ENCODE measurements at regions not wholly inside any gene's neighbourhood (a gene's known extent, or its start where the extent isn't known, plus 50 kb on each side); places are given as distances from the start of the nearest gene placed in this dataset.
A peak's percentile ranks its signal among the peaks of the same experiment; 100 is the strongest.

GRCh38 chr13:21846605-21847004 lies 175.7 kb downstream of the FGF9 start:
- no peak for TF ChIP-seq CTCF (IDR thresholded peaks at IDR 0.05)
- H3K4me1 ChIP-seq = no peaks in the 10 kb centered on the region
- H3K27me3 ChIP-seq = peaks cover 0 to 9% (median 0%) of the 10 kb centered on the region in 4 donors
- H3K4me3 ChIP-seq = no peak overlapping the region
- ATAC-seq = no peak
- intact Hi-C loops (cut with DNase I) = no loop called here
- DNase-seq = no peak
- H3K36me3 ChIP-seq = no peaks in the 10 kb centered on the region
- no peak overlapping the region for H3K27ac ChIP-seq
- no peak for FAIRE-seq
- 62 to 71% methylated on average over 4 of the region's 4 CpGs for WGBS, 2 donors
- no peaks in the 10 kb centered on the region for H3K9me3 ChIP-seq

GRCh38 chr13:21849323-21849722 lies 178.4 kb downstream of the FGF9 start:
- Histone ChIP-seq H3K4me3 (no peak overlapping the region), H3K9me3 (no peaks in the 10 kb centered on the region), H3K27ac (no peak overlapping the region), H3K27me3 (peaks cover 0 to 9% (median 0%) of the 10 kb centered on the region in 4 donors), H3K4me1 (no peaks in the 10 kb centered on the region), H3K36me3 (no peaks in the 10 kb centered on the region)
- peak in 1 of 6 donors; percentile 15 for DNase-seq
- FAIRE-seq = no peak
- TF ChIP-seq CTCF (IDR thresholded peaks at IDR 0.05) = peak; percentile 20 to 49 (median 38)
- intact Hi-C loops (cut with DNase I) = no loop called here
- peak; percentile 56 to 91 (median 81) for ATAC-seq
- 25 to 29% methylated on average over 2 of the region's 2 CpGs for WGBS, 2 donors

GRCh38 chr13:21850013-21851006 lies 179.4 kb downstream of the FGF9 start:
- DNase-seq (no peak), FAIRE-seq (no peak), ATAC-seq (peak in 1 of 4 donors; percentile 55)
- H3K27ac ChIP-seq = no peak overlapping the region
- H3K9me3 ChIP-seq = no peaks in the 10 kb centered on the region
- no peak for TF ChIP-seq CTCF (IDR thresholded peaks at IDR 0.05)
- no peak overlapping the region for H3K4me3 ChIP-seq
- no peaks in the 10 kb centered on the region for H3K4me1 ChIP-seq
- intact Hi-C loops (cut with DNase I) = no loop called here
- peaks cover 0 to 9% (median 0%) of the 10 kb centered on the region in 4 donors for H3K27me3 ChIP-seq
- no peaks in the 10 kb centered on the region for H3K36me3 ChIP-seq
- 29 to 39% methylated on average over 11 of the region's 11 CpGs for WGBS, 2 donors

GRCh38 chr13:21852043-21852442 lies 181.2 kb downstream of the FGF9 start:
- no peaks in the 10 kb centered on the region for H3K36me3 ChIP-seq
- no peaks in the 10 kb centered on the region for H3K4me1 ChIP-seq
- H3K4me3 ChIP-seq = no peak overlapping the region
- intact Hi-C loops (cut with DNase I) = no loop called here
- FAIRE-seq (no peak), ATAC-seq (no peak), DNase-seq (no peak)
- 83 to 90% methylated on average over 1 of the region's 1 CpG for WGBS, 2 donors
- H3K27me3 ChIP-seq = no peaks in the 10 kb centered on the region
- no peak overlapping the region for H3K27ac ChIP-seq
- no peaks in the 10 kb centered on the region for H3K9me3 ChIP-seq
- no peak for TF ChIP-seq CTCF (IDR thresholded peaks at IDR 0.05)

- no peak overlapping the region for H3K27ac ChIP-seq
- H3K9me3 ChIP-seq = no peaks in the 10 kb centered on the region
- TF ChIP-seq CTCF (IDR thresholded peaks at IDR 0.05) = no peak
- no peak for FAIRE-seq
- H3K4me3 ChIP-seq = no peak overlapping the region
- 92 to 93% methylated on average over 1 of the region's 1 CpG for WGBS, 2 donors
- no peaks in the 10 kb centered on the region for H3K27me3 ChIP-seq
- ATAC-seq = no peak
- H3K36me3 ChIP-seq = no peaks in the 10 kb centered on the region
- no peaks in the 10 kb centered on the region for H3K4me1 ChIP-seq
- intact Hi-C loops (cut with DNase I) = no loop called here
- no peak for DNase-seq
Observed at GRCh38 chr13:21853779-21854178, 182.9 kb downstream of the FGF9 start.
